Gastrocnemius medialis (tissue), 4 donors: ENCODE measurements at regions not wholly inside any gene's neighbourhood (a gene's known extent, or its start where the extent isn't known, plus 50 kb on each side); places are given as distances from the start of the nearest gene placed in this dataset.

Experiments used
- ATAC-seq, 2 donors: fragments of 150-250 bp; one replicate each; pipeline ENCODE4 v1.9.1; 2016
- DNase-seq, 2 donors: peaks; one replicate each; pipeline ENCODE4 v3.0.0-alpha.2; 2019
- H3K27ac ChIP-seq, 4 donors: fragments of 200-600 bp; sonication (generic); 1 replicate in 1 of 4; 2 replicates in 3 of 4; pipeline ENCODE4 v1.5.1; 2016 to 2018; ENCODE audit warnings: mild to moderate bottlenecking in 2 of 4, moderate library complexity in 1 of 4
- H3K27me3 ChIP-seq, 3 donors: fragments of 200-600 bp; sonication (generic) in 2 of 3; 1 replicate in 1 of 3; 2 replicates in 2 of 3; pipeline versions ENCODE4 v1.5.1 to v1.6.0; 2016 to 2019; ENCODE audit warnings: mild to moderate bottlenecking in 1 of 3, moderate library complexity in 1 of 3
- H3K36me3 ChIP-seq, 2 donors: fragments of 200-600 bp; sonication (generic) in 1 of 2; one replicate each; pipeline ENCODE4 v1.5.1; 2017 to 2018
- H3K4me1 ChIP-seq, 2 donors: fragments of 200-600 bp; sonication (generic) in 1 of 2; one replicate each; pipeline ENCODE4 v1.5.1; 2016 to 2017; ENCODE audit warnings: mild to moderate bottlenecking in 2 of 2
- H3K4me3 ChIP-seq, 4 donors: fragments of 200-600 bp; sonication (generic) in 3 of 4; 1 replicate in 1 of 4; 2 replicates in 3 of 4; pipeline ENCODE4 v1.5.1; 2016 to 2019; ENCODE audit warnings: mild to moderate bottlenecking in 2 of 4
- H3K9me3 ChIP-seq, 3 donors: fragments of 200-600 bp; sonication (generic) in 2 of 3; 1 replicate in 1 of 3; 2 replicates in 2 of 3; pipeline ENCODE4 v1.5.1; 2016 to 2019
- CTCF ChIP-seq, 5 experiments: fragments of 450-650 bp in 3 of 5; fragments of 200-600 bp in 2 of 5; sonication (generic) in 2 of 5; IDR thresholded peaks in 4 of 5; conservative IDR thresholded peaks in 1 of 5; 1 replicate in 4 of 5; 2 replicates in 1 of 5; pipeline ENCODE4 v1.5.1; 2016 to 2019; ENCODE audit warnings: antibody characterized with exemption in 5 of 5, mild to moderate bottlenecking in 3 of 5, moderate library complexity in 3 of 5
- POLR2A ChIP-seq, 2 donors: fragments of 450-650 bp; IDR thresholded peaks; one replicate each; pipeline ENCODE4 v1.6.1; 2017; ENCODE audit warnings: antibody characterized with exemption in 2 of 2, mild to moderate bottlenecking in 2 of 2, moderate library complexity in 2 of 2
- in situ Hi-C, 4 donors: fragments of 200-750 bp; cut with MboI; loops; one replicate each; pipeline versions ENCODE4 v1.15.0 to v1.8.0; 2017; ENCODE audit warnings: low sequenced_read_pairs in 4 of 4
- intact Hi-C: fragments of 100-400 bp; cut with DNase I; formaldehyde crosslinking; loops from one replicate; pipeline ENCODE4 v1.15.1; 2023; ENCODE audit warnings: low total_unique reads

DNA sequence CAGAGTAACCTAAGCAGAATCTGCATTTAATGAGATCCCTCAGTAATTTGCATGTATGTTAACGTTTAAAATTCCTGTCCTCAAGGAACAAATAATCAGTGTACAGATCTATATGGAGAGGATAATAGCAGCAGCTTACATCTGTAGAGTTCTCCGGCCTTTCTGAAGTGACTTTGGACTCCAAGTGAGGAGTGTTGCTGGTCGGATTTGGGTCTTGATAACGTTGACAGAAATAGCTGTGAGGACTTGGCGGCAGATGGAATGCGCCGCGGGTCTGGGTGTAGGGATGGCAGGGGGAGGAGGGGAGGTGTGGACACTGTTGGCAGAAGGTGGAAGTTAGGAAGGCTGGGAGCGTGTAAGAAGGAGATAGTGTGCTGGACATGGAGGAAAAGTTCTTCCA is 170.9 kb upstream of the GATA6 start:
- in situ Hi-C loops (no loop called here), intact Hi-C loops (no loop called here)
- Histone ChIP-seq H3K4me3 (no peak overlapping the region), H3K27me3 (no peaks in the 10 kb centered on the region), H3K9me3 (no peaks in the 10 kb centered on the region), H3K36me3 (no peaks in the 10 kb centered on the region), H3K27ac (no peak overlapping the region), H3K4me1 (no peaks in the 10 kb centered on the region)
- DNase-seq, result no peak
- no peak for TF ChIP-seq CTCF (IDR thresholded peaks at IDR 0.05 in 4 of 5, conservative IDR thresholded peaks at IDR 0.05 in 1 of 5)
- TF ChIP-seq POLR2A (IDR thresholded peaks at IDR 0.05), result no peak
- ATAC-seq, result no peak

GRCh38 chr18:22001912-22002487 is 167.4 kb upstream of the GATA6 start:
- in situ Hi-C loops, result loop anchor here in 1 of 4 donors (25.0 kb wide), 1 partner anchor 560 kb away; no protein-coding TSS in a partner anchor
- no peaks in the 10 kb centered on the region for H3K4me1 ChIP-seq
- TF ChIP-seq POLR2A (IDR thresholded peaks at IDR 0.05) (no peak), CTCF (IDR thresholded peaks at IDR 0.05 in 4 of 5, conservative IDR thresholded peaks at IDR 0.05 in 1 of 5) (no peak)
- H3K27ac ChIP-seq, result no peak overlapping the region
- no peaks in the 10 kb centered on the region for H3K36me3 ChIP-seq
- no peak for DNase-seq
- H3K27me3 ChIP-seq, result no peaks in the 10 kb centered on the region
- intact Hi-C loops, result no loop called here
- no peaks in the 10 kb centered on the region for H3K9me3 ChIP-seq
- ATAC-seq, result no peak
- H3K4me3 ChIP-seq, result no peak overlapping the region

- no peak for TF ChIP-seq POLR2A (IDR thresholded peaks at IDR 0.05)
- TF ChIP-seq CTCF (IDR thresholded peaks at IDR 0.05 in 4 of 5, conservative IDR thresholded peaks at IDR 0.05 in 1 of 5), result no peak
- no peaks in the 10 kb centered on the region for H3K9me3 ChIP-seq
- no peaks in the 10 kb centered on the region for H3K27me3 ChIP-seq
- H3K36me3 ChIP-seq, result no peaks in the 10 kb centered on the region
- intact Hi-C loops (no loop called here), in situ Hi-C loops (loop anchor here in 1 of 4 donors (25.0 kb wide), 1 partner anchor 557 kb away; no protein-coding TSS in a partner anchor)
- no peak overlapping the region for H3K4me3 ChIP-seq
- no peak overlapping the region for H3K27ac ChIP-seq
- no peak for DNase-seq
- ATAC-seq, result no peak
- H3K4me1 ChIP-seq, result no peaks in the 10 kb centered on the region
These were observed 164.1 kb upstream of the GATA6 start for GRCh38 chr18:22005191-22005841.

- Histone ChIP-seq H3K4me1 (no peaks in the 10 kb centered on the region), H3K27ac (no peak overlapping the region), H3K27me3 (no peaks in the 10 kb centered on the region), H3K9me3 (no peaks in the 10 kb centered on the region), H3K4me3 (no peak overlapping the region), H3K36me3 (no peaks in the 10 kb centered on the region)
- DNase-seq, result no peak
- intact Hi-C loops, result no loop called here
- in situ Hi-C loops, result loop anchor here in 1 of 4 donors (25.0 kb wide), 1 partner anchor 556 kb away; no protein-coding TSS in a partner anchor
- no peak for ATAC-seq
- no peak for TF ChIP-seq POLR2A (IDR thresholded peaks at IDR 0.05)
- TF ChIP-seq CTCF (IDR thresholded peaks at IDR 0.05 in 4 of 5, conservative IDR thresholded peaks at IDR 0.05 in 1 of 5), result no peak
These were observed 162.9 kb upstream of the GATA6 start for GRCh38 chr18:22006458-22006857.
